SU-DHL-6 (cell line): ENCODE measurements at regions not wholly inside any gene's neighbourhood (a gene's known extent, or its start where the extent isn't known, plus 50 kb on each side); places are given as distances from the start of the nearest gene placed in this dataset.

Experiments
- H2AFZ ChIP-seq: fragments of 200-600 bp; sonication (generic); 2 replicates; pipeline ENCODE4 v1.6.1; 2014; ENCODE audit warnings: low read depth, mild to moderate bottlenecking, moderate library complexity, mixed read lengths, antibody characterized with exemption, low read length; ENCODE audit not compliant: severe bottlenecking
- H3F3A ChIP-seq: fragments of 200-600 bp; shearing (Covaris generic); 2 replicates; pipeline ENCODE4 v1.6.0; 2016; ENCODE audit warnings: antibody characterized with exemption, mild to moderate bottlenecking; ENCODE audit not compliant: insufficient read depth
- H3K27ac ChIP-seq: fragments of 200-600 bp; sonication (generic); 2 replicates; pipeline ENCODE4 v1.5.1; 2016; ENCODE audit warnings: low read depth, mild to moderate bottlenecking, low read length, moderate library complexity, mixed read lengths
- H3K27me3 ChIP-seq: fragments of 200-600 bp; sonication (generic), shearing (Covaris generic); 2 replicates; pipeline ENCODE4 v1.6.0; 2014; ENCODE audit warnings: mild to moderate bottlenecking, low read length
- H3K36me3 ChIP-seq: fragments of 200-600 bp; sonication (generic); 2 replicates; pipeline ENCODE4 v1.6.1; 2014; ENCODE audit warnings: mild to moderate bottlenecking, low read length, mixed read lengths
- H3K4me2 ChIP-seq: fragments of 300-600, 200-600 bp; shearing (Covaris generic), sonication (generic); 2 replicates; pipeline ENCODE4 v1.6.0; 2014; ENCODE audit warnings: low read length, low read depth, mild to moderate bottlenecking; ENCODE audit not compliant: poor library complexity, severe bottlenecking
- H3K4me3 ChIP-seq: fragments of 200-600 bp; sonication (generic); 2 replicates; pipeline ENCODE4 v1.5.1; 2014; ENCODE audit warnings: antibody characterized with exemption, low read length, mild to moderate bottlenecking, mixed read lengths; ENCODE audit not compliant: insufficient read depth, poor library complexity, severe bottlenecking
- H3K79me2 ChIP-seq: fragments of 200-600 bp; sonication (generic); 2 replicates; pipeline ENCODE4 v1.6.1; 2014; ENCODE audit warnings: mild to moderate bottlenecking, low read length, moderate library complexity; ENCODE audit not compliant: insufficient read depth
- H3K9ac ChIP-seq: fragments of 200-600 bp; sonication (generic); 2 replicates; pipeline ENCODE4 v1.7.0; 2014; ENCODE audit warnings: mild to moderate bottlenecking, low read length
- H3K9me2 ChIP-seq: fragments of 200-600 bp; sonication (generic); replicated peaks from 2 replicates; pipeline ENCODE4 v1.6.1; 2014; ENCODE audit warnings: low read length; ENCODE audit not compliant: insufficient read depth
- H3K9me3 ChIP-seq: fragments of 200-600 bp; sonication (generic); 2 replicates; pipeline ENCODE4 v1.6.1; 2014; ENCODE audit warnings: low read length, mixed read lengths; ENCODE audit not compliant: insufficient read depth
- H4K20me1 ChIP-seq: fragments of 200-600 bp; sonication (generic); 2 replicates; pipeline ENCODE4 v1.6.1; 2014; ENCODE audit warnings: low read depth, mild to moderate bottlenecking, antibody characterized with exemption, low read length, moderate library complexity, mixed read lengths
- CTCF ChIP-seq: fragments of 200-600 bp; sonication (generic); IDR thresholded peaks from one replicate; pipeline ENCODE4 v1.5.1; 2017; ENCODE audit warnings: antibody characterized with exemption, mild to moderate bottlenecking, low read length, moderate library complexity; ENCODE audit not compliant: insufficient read depth, poor library complexity, severe bottlenecking
- EZH2phosphoT487 ChIP-seq: fragments of 200-600 bp; sonication (generic), shearing (Covaris generic); conservative IDR thresholded peaks from 2 replicates; pipeline ENCODE4 v1.6.1; 2018; ENCODE audit warnings: mild to moderate bottlenecking, antibody characterized with exemption, low read length, moderate library complexity, mixed read lengths

- Histone ChIP-seq H3K4me2 (no peak overlapping the region), H2AFZ (no peak overlapping the region), H3K27me3 (no peaks in the 10 kb centered on the region), H3K79me2 (no peaks in the 10 kb centered on the region), H3K9ac (no peak overlapping the region), H3K36me3 (no peaks in the 10 kb centered on the region), H3K27ac (no peak overlapping the region), H4K20me1 (no peaks in the 10 kb centered on the region), H3F3A (no peaks in the 10 kb centered on the region), H3K9me2 (no peaks in the 10 kb centered on the region), H3K9me3 (no peaks in the 10 kb centered on the region), H3K4me3 (no peak overlapping the region)
- no peak for TF ChIP-seq CTCF
These were observed 108.1 kb downstream of the NUP35 start for GRCh38 chr2:183232161-183232865.

GRCh38 chr2:183242937-183243336, 118.7 kb downstream of the NUP35 start:
- H3K36me3 ChIP-seq: no peaks in the 10 kb centered on the region
- H3K27ac ChIP-seq: no peak overlapping the region
- H2AFZ ChIP-seq: no peak overlapping the region
- no peaks in the 10 kb centered on the region for H3K27me3 ChIP-seq
- 0 out of 2 replicates have a peak, but pooled peaks cover 5% of the 10 kb centered on the region for H3F3A ChIP-seq
- no peaks in the 10 kb centered on the region for H3K9me3 ChIP-seq
- H3K9me2 ChIP-seq: no peaks in the 10 kb centered on the region
- no peaks in the 10 kb centered on the region for H4K20me1 ChIP-seq
- no peaks in the 10 kb centered on the region for H3K79me2 ChIP-seq
- H3K4me3 ChIP-seq: no peak overlapping the region
- H3K9ac ChIP-seq: no peak overlapping the region
- no peak overlapping the region for H3K4me2 ChIP-seq
- no peak for TF ChIP-seq EZH2phosphoT487
- TF ChIP-seq CTCF: no peak

- Histone ChIP-seq H3K9me3 (no peaks in the 10 kb centered on the region), H3K9ac (no peak overlapping the region), H3F3A (0 out of 2 replicates have a peak, but pooled peaks cover 5% of the 10 kb centered on the region), H3K79me2 (no peaks in the 10 kb centered on the region), H3K27ac (no peak overlapping the region), H3K36me3 (no peaks in the 10 kb centered on the region), H2AFZ (no peak overlapping the region), H3K9me2 (no peaks in the 10 kb centered on the region), H3K4me2 (no peak overlapping the region), H3K27me3 (no peaks in the 10 kb centered on the region), H4K20me1 (no peaks in the 10 kb centered on the region), H3K4me3 (no peak overlapping the region)
- no peak for TF ChIP-seq CTCF
- TF ChIP-seq EZH2phosphoT487: no peak
These were observed 119.5 kb downstream of the NUP35 start for GRCh38 chr2:183243758-183244157.
